Activated CD4-positive, alpha-beta memory T cell treated with anti-CD3 and anti-CD28 coated beads for 36 hours (primary cell): ENCODE measurements at regions not wholly inside any gene's neighbourhood (a gene's known extent, or its start where the extent isn't known, plus 50 kb on each side); places are given as distances from the start of the nearest gene placed in this dataset.
"Not testable (repeated sequence)": the region's sequence is repeated elsewhere in the genome, so short reads cannot be mapped to it uniquely, and the experiment has no call there.

Experiments
- CTCF ChIA-PET: fragments of 350-600 bp; sonication (Branson Sonifier 250); formaldehyde crosslinking; loops from one replicate; lab custom pipeline; 2021; ENCODE audit warnings: antibody characterized with exemption, inconsistent platforms; lab: Charles Lee
- POLR2A ChIA-PET: fragments of 350-600 bp; sonication (Branson Sonifier 250); formaldehyde crosslinking; loops from one replicate; lab custom pipeline; 2021; ENCODE audit warnings: antibody characterized with exemption; lab: Charles Lee
- DNase-seq: peaks from one replicate; pipeline ENCODE4 v3.0.0-alpha.2; 2020
- H3K27ac Mint-ChIP-seq: one replicate; pipeline ENCODE4 v1.8.0; 2021; ENCODE audit warnings: mixed read lengths
- H3K27me3 Mint-ChIP-seq: one replicate; pipeline ENCODE4 v1.8.0; 2021; ENCODE audit warnings: mixed read lengths
- H3K36me3 Mint-ChIP-seq: one replicate; pipeline ENCODE4 v1.8.0; 2021; ENCODE audit warnings: mixed read lengths
- H3K4me1 Mint-ChIP-seq: one replicate; pipeline ENCODE4 v1.8.0; 2021; ENCODE audit warnings: low read depth, mixed read lengths
- H3K4me3 Mint-ChIP-seq: one replicate; pipeline ENCODE4 v1.8.0; 2021; ENCODE audit warnings: mild to moderate bottlenecking, mixed read lengths
- H3K9me3 Mint-ChIP-seq: one replicate; pipeline ENCODE4 v1.8.0; 2021; ENCODE audit warnings: mixed read lengths
- intact Hi-C: fragments of 100-400 bp; cut with micrococcal nuclease; formaldehyde crosslinking; loops from one replicate; pipeline ENCODE4 v1.15.1; 2023

GRCh38 chrX:3550871-3551270, 162.6 kb downstream of the PRKX start:
- intact Hi-C loops: no loop called here
- Mint-ChIP-seq H3K9me3 (peaks cover 2% of the 10 kb centered on the region), H3K27ac (no peak overlapping the region), H3K4me3 (no peak overlapping the region), H3K4me1 (no peaks in the 10 kb centered on the region), H3K27me3 (peaks cover 4% of the 10 kb centered on the region), H3K36me3 (no peaks in the 10 kb centered on the region)
- ChIA-PET CTCF (no interaction called here), POLR2A (no interaction called here)
- DNase-seq: no peak

DNA sequence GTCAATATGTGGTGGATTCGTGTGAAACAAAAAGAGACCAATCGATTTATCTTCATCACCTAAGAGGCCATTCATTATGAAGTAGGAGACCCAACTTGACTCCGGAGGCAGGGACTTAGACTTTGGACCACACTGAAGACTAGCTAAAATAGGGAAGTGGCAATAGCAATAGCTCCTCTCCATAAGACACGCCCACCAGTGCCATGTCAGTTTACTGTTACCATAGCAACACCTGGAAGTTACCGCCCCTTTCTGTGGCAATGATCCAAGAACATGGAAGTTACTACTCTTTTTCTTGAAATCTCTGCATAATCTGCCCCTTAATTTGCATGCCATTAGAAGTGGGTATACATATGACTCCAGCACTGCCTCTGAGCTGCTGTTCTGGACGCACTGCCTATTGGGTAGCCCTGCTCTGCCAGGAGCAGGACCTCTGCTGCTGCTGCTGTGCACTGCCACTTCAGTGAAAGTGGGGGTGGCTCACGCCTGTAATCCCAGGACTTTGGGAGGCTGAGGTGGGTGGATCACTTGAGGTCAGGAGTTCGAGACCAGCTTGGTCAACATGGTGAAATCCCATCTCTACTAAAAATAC, 163.2 kb downstream of the PRKX start:
- H3K4me3 Mint-ChIP-seq: no peak overlapping the region
- ChIA-PET POLR2A (no interaction called here), CTCF (no interaction called here)
- H3K9me3 Mint-ChIP-seq: peaks cover 2% of the 10 kb centered on the region
- no peak for DNase-seq
- H3K27ac Mint-ChIP-seq: no peak overlapping the region
- H3K27me3 Mint-ChIP-seq: peaks cover 4% of the 10 kb centered on the region
- intact Hi-C loops: no loop called here
- H3K36me3 Mint-ChIP-seq: no peaks in the 10 kb centered on the region
- H3K4me1 Mint-ChIP-seq: no peaks in the 10 kb centered on the region

DNA sequence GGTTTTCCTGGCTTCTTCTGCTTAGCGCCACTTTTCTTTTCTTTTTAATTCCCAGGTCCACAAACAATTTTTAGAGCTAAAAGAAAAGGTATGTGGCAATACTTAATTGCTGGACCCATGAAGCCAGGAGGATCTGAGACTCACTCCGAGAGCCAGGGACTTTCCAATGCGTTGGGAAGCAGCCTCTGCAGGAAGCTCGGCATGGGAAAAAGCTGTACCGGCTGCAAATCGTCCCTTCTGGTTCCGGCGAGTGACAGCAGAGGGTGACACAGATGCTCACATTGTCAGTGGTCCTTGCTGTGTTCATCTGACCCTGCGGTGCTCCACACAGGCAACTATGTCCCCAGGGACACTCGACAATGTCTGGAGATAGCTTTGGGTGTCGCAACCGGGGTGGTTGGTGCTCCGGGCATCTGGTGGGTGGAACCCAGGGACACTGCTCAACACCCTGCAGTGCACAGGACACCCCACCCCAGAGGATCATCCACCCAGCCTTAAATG, 164.0 kb downstream of the PRKX start:
- Mint-ChIP-seq H3K27me3 (peaks cover 4% of the 10 kb centered on the region), H3K36me3 (no peaks in the 10 kb centered on the region)

GRCh38 chrX:3548765-3549391, 164.6 kb downstream of the PRKX start:
- no peak for DNase-seq
- H3K4me3 Mint-ChIP-seq: no peak overlapping the region
- H3K9me3 Mint-ChIP-seq: peaks cover 2% of the 10 kb centered on the region
- H3K27me3 Mint-ChIP-seq: peaks cover 4% of the 10 kb centered on the region
- no peak overlapping the region for H3K27ac Mint-ChIP-seq
- CTCF ChIA-PET: no interaction called here
- no peaks in the 10 kb centered on the region for H3K4me1 Mint-ChIP-seq
- no peaks in the 10 kb centered on the region for H3K36me3 Mint-ChIP-seq
- POLR2A ChIA-PET: no interaction called here
- intact Hi-C loops: no loop called here

More for the DNA sequence above, 164.0 kb downstream of the PRKX start:
- H3K27ac Mint-ChIP-seq: no peak overlapping the region
- H3K9me3 Mint-ChIP-seq: peaks cover 2% of the 10 kb centered on the region
- H3K4me3 Mint-ChIP-seq: no peak overlapping the region
- intact Hi-C loops: no loop called here
- no peak for DNase-seq
- no peaks in the 10 kb centered on the region for H3K4me1 Mint-ChIP-seq
- POLR2A ChIA-PET: no interaction called here
- CTCF ChIA-PET: no interaction called here

GRCh38 chrX:3545901-3546300, 167.5 kb downstream of the PRKX start:
- POLR2A ChIA-PET: no interaction called here

GRCh38 chrX:3541336-3541735, 172.1 kb downstream of the PRKX start:
- Mint-ChIP-seq H3K36me3 (no peaks in the 10 kb centered on the region), H3K27ac (no peak overlapping the region), H3K4me1 (no peaks in the 10 kb centered on the region), H3K9me3 (peaks cover 7% of the 10 kb centered on the region), H3K4me3 (no peak overlapping the region), H3K27me3 (no peaks in the 10 kb centered on the region)
- ChIA-PET CTCF (no interaction called here), POLR2A (no interaction called here)
- no peak for DNase-seq
- intact Hi-C loops: no loop called here

More at GRCh38 chrX:3545901-3546300, 167.5 kb downstream of the PRKX start:
- CTCF ChIA-PET: no interaction called here
- peaks cover 4% of the 10 kb centered on the region for H3K27me3 Mint-ChIP-seq
- no peaks in the 10 kb centered on the region for H3K36me3 Mint-ChIP-seq
- no peaks in the 10 kb centered on the region for H3K4me1 Mint-ChIP-seq
- intact Hi-C loops: no loop called here
- H3K27ac Mint-ChIP-seq: no peak overlapping the region
- no peak for DNase-seq
- H3K4me3 Mint-ChIP-seq: no peak overlapping the region
- peaks cover 8% of the 10 kb centered on the region for H3K9me3 Mint-ChIP-seq

DNA sequence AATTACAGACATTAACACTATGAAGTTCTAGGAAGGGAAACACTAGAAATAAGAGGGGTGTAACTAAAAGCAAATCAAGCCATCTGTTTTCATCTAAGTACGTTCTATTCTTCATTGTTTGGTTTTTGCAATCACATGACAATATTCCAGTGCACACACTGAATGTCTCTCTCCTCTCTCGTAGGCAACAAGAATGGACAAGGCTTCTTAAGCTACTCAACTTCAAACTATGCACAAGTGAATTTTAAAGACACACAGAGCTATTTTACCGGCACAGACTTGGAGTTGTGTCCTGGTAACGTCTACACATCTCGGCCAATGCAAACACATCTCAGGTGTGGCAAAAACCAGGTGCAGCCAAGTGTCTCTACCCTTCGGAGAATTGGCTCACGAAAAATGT, 173.3 kb downstream of the PRKX start:
- Mint-ChIP-seq H3K4me3 (no peak overlapping the region), H3K9me3 (peaks cover 7% of the 10 kb centered on the region), H3K27ac (no peak overlapping the region), H3K27me3 (no peaks in the 10 kb centered on the region), H3K4me1 (no peaks in the 10 kb centered on the region), H3K36me3 (no peaks in the 10 kb centered on the region)
- ChIA-PET POLR2A (no interaction called here), CTCF (no interaction called here)
- intact Hi-C loops: no loop called here
- no peak for DNase-seq

DNA sequence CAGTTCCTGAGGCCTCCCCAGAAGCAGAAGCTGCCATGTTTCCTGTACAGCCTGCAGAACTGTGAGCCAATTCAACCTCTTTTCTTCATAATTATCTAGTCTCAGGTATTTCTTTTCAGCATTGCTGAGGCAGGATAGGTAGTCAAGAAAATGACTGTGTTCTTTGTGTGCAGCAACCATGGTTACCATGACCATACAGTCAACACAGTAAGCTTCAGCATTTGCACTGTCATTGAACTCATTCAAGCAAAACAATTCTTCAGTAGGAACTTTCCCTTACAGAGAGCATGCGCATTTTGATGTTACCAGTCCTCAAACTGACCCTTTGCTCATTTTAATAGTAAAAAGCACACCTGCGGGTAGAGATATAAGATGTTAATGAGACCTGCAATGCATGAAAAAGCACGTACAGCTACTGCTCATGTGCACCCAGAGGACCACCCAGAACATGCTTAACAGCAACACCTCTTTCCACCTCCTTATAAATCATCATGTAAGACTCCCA, 180.8 kb downstream of the PRKX start:
- Mint-ChIP-seq H3K36me3 (no peaks in the 10 kb centered on the region), H3K4me3 (no peak overlapping the region), H3K27ac (no peak overlapping the region), H3K27me3 (no peaks in the 10 kb centered on the region), H3K9me3 (no peaks in the 10 kb centered on the region), H3K4me1 (no peaks in the 10 kb centered on the region)
- intact Hi-C loops: no loop called here
- DNase-seq: no peak
- ChIA-PET CTCF (no interaction called here), POLR2A (no interaction called here)

DNA sequence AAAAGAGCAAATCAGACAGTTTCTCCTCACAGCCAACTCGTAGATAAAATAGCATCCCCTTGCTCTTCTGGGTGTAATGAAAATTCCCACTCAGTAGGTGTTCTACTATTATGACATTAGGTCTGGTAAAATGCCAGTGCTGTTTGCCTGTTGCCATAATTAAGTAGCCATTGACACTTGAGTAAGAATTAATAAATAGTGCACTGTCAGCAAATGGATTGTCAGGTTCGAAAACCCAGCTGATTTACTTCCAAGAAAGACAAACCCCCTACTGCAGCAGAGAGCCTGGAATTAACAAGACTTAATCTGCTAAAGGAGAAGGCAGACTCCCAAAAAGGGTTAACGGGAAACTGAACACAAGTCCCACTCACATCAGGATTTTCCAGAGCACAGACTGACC, 182.0 kb downstream of the PRKX start:
- H3K4me3 Mint-ChIP-seq, CTCF ChIA-PET: not testable (repeated sequence)

GRCh38 chrX:3529466-3530010, 183.1 kb upstream of the MXRA5 start:
- ChIA-PET POLR2A (no interaction called here), CTCF (no interaction called here)
- intact Hi-C loops: no loop called here
- no peak overlapping the region for H3K4me3 Mint-ChIP-seq
- H3K9me3 Mint-ChIP-seq: no peaks in the 10 kb centered on the region
- no peak for DNase-seq
- H3K27ac Mint-ChIP-seq: no peak overlapping the region
- no peaks in the 10 kb centered on the region for H3K27me3 Mint-ChIP-seq
- no peaks in the 10 kb centered on the region for H3K4me1 Mint-ChIP-seq
- H3K36me3 Mint-ChIP-seq: no peaks in the 10 kb centered on the region

More for the DNA sequence above, 182.0 kb downstream of the PRKX start:
- H3K36me3 Mint-ChIP-seq, DNase-seq, POLR2A ChIA-PET, intact Hi-C loops, H3K4me1 Mint-ChIP-seq, H3K9me3 Mint-ChIP-seq, H3K27ac Mint-ChIP-seq, H3K27me3 Mint-ChIP-seq: not testable (repeated sequence)

DNA sequence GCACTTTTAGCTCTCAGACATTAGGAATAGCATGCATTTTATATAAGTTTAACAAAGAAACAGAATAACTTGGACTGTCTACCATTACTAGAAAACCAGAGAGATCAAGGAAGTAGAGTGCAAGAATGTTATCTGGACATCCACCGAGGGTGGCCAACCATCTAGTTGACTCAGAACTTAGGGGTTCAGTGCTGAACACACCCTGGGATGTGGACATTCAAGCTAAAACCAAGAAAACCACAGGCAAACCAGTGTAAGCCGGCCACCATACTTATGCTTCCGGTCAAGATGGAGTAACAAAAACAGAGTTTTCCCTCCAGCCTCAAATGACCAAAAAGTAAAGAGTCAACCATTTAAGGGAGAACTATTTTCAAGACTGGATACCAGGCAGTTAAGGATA, 181.4 kb upstream of the MXRA5 start:
- CTCF ChIA-PET: no interaction called here
- no peaks in the 10 kb centered on the region for H3K27me3 Mint-ChIP-seq
- no peaks in the 10 kb centered on the region for H3K4me1 Mint-ChIP-seq
- intact Hi-C loops: no loop called here
- no peaks in the 10 kb centered on the region for H3K9me3 Mint-ChIP-seq
- no peak for DNase-seq
- POLR2A ChIA-PET: no interaction called here
- H3K4me3 Mint-ChIP-seq: no peak overlapping the region
- H3K36me3 Mint-ChIP-seq: no peaks in the 10 kb centered on the region
- no peak overlapping the region for H3K27ac Mint-ChIP-seq

GRCh38 chrX:3527166-3527565, 180.7 kb upstream of the MXRA5 start:
- CTCF ChIA-PET: no interaction called here
- H3K27me3 Mint-ChIP-seq: no peaks in the 10 kb centered on the region
- no peak overlapping the region for H3K27ac Mint-ChIP-seq
- intact Hi-C loops: no loop called here
- no peaks in the 10 kb centered on the region for H3K36me3 Mint-ChIP-seq
- no peak overlapping the region for H3K4me3 Mint-ChIP-seq
- no peaks in the 10 kb centered on the region for H3K9me3 Mint-ChIP-seq
- H3K4me1 Mint-ChIP-seq: no peaks in the 10 kb centered on the region
- no peak for DNase-seq
- POLR2A ChIA-PET: no interaction called here

DNA sequence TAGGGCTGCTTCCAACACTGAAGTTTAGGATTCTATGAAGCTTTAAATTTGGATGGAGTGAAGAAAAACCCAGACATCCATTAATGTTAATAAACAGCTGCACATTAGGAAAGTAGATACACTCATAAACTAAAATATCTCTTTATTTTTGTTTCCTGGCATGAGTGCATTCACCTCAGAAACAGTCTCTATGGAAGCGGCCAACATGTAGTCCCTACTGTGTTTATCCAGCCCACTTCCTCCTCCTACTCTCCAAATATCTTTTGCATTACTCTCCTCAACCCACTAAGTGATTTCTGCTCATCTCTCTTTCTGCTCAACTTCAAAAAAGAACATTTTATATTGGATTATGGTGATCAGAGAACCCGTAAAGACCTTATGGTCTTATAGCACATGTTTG, 180.3 kb upstream of the MXRA5 start:
- POLR2A ChIA-PET: no interaction called here
- no peak for DNase-seq
- Mint-ChIP-seq H3K4me1 (no peaks in the 10 kb centered on the region), H3K27me3 (no peaks in the 10 kb centered on the region), H3K4me3 (no peak overlapping the region), H3K27ac (no peak overlapping the region), H3K9me3 (no peaks in the 10 kb centered on the region), H3K36me3 (no peaks in the 10 kb centered on the region)
- CTCF ChIA-PET: no interaction called here
- intact Hi-C loops: no loop called here
